SK-N-SH (cell line): ENCODE measurements at regions not wholly inside any gene's neighbourhood (a gene's known extent, or its start where the extent isn't known, plus 50 kb on each side); places are given as distances from the start of the nearest gene placed in this dataset.

Experiments
- CHD2 ChIP-seq: fragments of 150-350 bp; IDR thresholded peaks from 2 replicates; pipeline ENCODE4 v1.6.1; 2018; ENCODE audit warnings: low read length; ENCODE audit not compliant: partially characterized antibody
- CTCF ChIP-seq: fragments of 200-600 bp; sonication (generic); IDR thresholded peaks from 2 replicates; pipeline ENCODE4 v1.6.1; 2017; ENCODE audit warnings: antibody characterized with exemption, mild to moderate bottlenecking, moderate library complexity
- EP300 ChIP-seq, 2 experiments: IDR thresholded peaks; 2 replicates each; pipeline versions ENCODE4 v1.4.0 to v1.6.1; 2012; ENCODE audit warnings: borderline replicate concordance in 1 of 2, low read depth in 1 of 2, low read length in 1 of 2
- EZH2phosphoT487 ChIP-seq: fragments of 200-600 bp; sonication (generic); IDR thresholded peaks from 2 replicates; pipeline ENCODE4 v1.6.1; 2017; ENCODE audit warnings: low read depth, mixed run types, mild to moderate bottlenecking, antibody characterized with exemption, moderate library complexity, borderline replicate concordance
- JUND ChIP-seq: IDR thresholded peaks from 2 replicates; pipeline ENCODE4 v1.4.0; 2012
- MAX ChIP-seq: IDR thresholded peaks from 2 replicates; pipeline ENCODE4 v1.4.0; 2012; ENCODE audit warnings: low read depth
- NRF1 ChIP-seq: IDR thresholded peaks from 2 replicates; pipeline ENCODE4 v1.6.1; 2012; ENCODE audit warnings: low read depth, mild to moderate bottlenecking, low read length
- POLR2AphosphoS5 ChIP-seq: IDR thresholded peaks from 2 replicates; pipeline ENCODE4 v1.6.1; 2012; ENCODE audit warnings: low read depth, low read length
- REST ChIP-seq: IDR thresholded peaks from 2 replicates; pipeline ENCODE4 v1.6.1; 2012; ENCODE audit warnings: mild to moderate bottlenecking, low read depth, low read length, moderate library complexity
- TAF1 ChIP-seq: IDR thresholded peaks from 2 replicates; pipeline ENCODE4 v1.6.1; 2012; ENCODE audit warnings: low read depth, mild to moderate bottlenecking, low read length, moderate library complexity, borderline replicate concordance
- USF2 ChIP-seq: fragments of 150-350 bp; IDR thresholded peaks from 2 replicates; pipeline ENCODE4 v1.6.1; 2017; ENCODE audit warnings: antibody characterized with exemption, low read length, low read depth, borderline replicate concordance

GRCh38 chr6:4380881-4381281 lies 245.5 kb upstream of the ECI2 start:
- no peak for TF ChIP-seq NRF1
- TF ChIP-seq POLR2AphosphoS5: no peak
- TF ChIP-seq CTCF: no peak
- no peak for TF ChIP-seq REST
- TF ChIP-seq TAF1: no peak
- TF ChIP-seq EZH2phosphoT487: no peak
- TF ChIP-seq JUND: no peak
- TF ChIP-seq CHD2: no peak
- TF ChIP-seq EP300 (IDR thresholded peaks at IDR 0.05; ENCODE audit: borderline replicate concordance in 1 of 2, low read depth in 1 of 2, low read length in 1 of 2): no peak
- no peak for TF ChIP-seq MAX
- TF ChIP-seq USF2: no peak
